GM12892 (cell line): ENCODE measurements at regions not wholly inside any gene's neighbourhood (a gene's known extent, or its start where the extent isn't known, plus 50 kb on each side); places are given as distances from the start of the nearest gene placed in this dataset.

Experiments used
- DNase-seq: peaks from one replicate; pipeline ENCODE4 v3.0.0; 2011; ENCODE audit not compliant: insufficient read length
- FAIRE-seq: peaks from 2 replicates; lab custom pipeline; 2011; peaks lifted over from hg19 to GRCh38; lab: Jason Lieb, UNC
- POLR2A ChIP-seq: IDR thresholded peaks from 2 replicates; pipeline ENCODE4 v1.6.1; 2011; ENCODE audit warnings: low read depth, low read length, control low read depth
- POLR2AphosphoS5 ChIP-seq: IDR thresholded peaks from 2 replicates; pipeline ENCODE4 v1.6.1; 2011; ENCODE audit warnings: low read depth, low read length, control low read depth
- TAF1 ChIP-seq: IDR thresholded peaks from 2 replicates; pipeline ENCODE4 v1.6.1; 2011; ENCODE audit warnings: low read depth, mild to moderate bottlenecking, control low read depth, low read length, borderline replicate concordance

DNA sequence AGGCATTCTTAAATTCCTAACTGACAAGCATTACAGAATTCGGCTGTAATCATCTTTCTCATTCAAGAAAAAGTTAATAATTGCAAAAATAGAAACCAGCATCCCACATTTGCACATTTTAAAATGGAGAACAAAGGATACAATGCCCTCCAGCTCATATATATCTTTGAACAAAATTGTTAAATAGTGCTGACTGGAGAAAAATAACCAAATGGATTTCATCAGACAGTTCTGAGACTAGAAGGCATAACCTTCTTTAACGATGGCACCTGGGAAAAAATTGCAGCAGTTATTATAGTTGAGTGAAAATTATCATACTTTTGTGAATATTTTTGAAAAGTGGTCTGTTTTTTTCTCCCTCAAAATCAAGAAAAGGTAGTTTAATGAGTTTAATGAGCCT is 138.9 kb upstream of the CDH19 start:
- DNase-seq (no peak), FAIRE-seq (no peak)
- no peak for TF ChIP-seq POLR2A
- no peak for TF ChIP-seq POLR2AphosphoS5
- no peak for TF ChIP-seq TAF1

DNA sequence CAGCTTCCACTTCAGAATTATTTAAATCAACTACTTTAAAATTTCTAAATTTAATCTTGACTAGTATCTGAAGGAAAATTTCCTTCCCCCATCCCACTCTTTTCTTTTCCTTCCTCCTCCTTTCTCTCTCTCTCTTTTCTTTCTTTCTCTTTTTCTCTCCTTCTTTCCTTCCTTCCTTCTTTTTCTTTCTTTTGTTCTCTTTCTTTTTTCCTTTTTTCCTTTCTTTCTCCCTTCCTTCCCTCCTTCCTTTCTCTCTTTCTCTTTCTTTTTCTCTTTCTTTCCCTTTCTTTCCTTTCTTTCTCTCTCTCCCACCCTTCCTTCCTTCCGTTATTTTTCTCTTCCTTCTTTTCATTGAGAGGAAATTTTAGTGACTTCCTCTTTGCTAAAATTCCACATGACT is 132.0 kb upstream of the CDH19 start:
- FAIRE-seq, result no peak
- TF ChIP-seq POLR2A (no peak), TAF1 (no peak), POLR2AphosphoS5 (no peak)
- no peak for DNase-seq

DNA sequence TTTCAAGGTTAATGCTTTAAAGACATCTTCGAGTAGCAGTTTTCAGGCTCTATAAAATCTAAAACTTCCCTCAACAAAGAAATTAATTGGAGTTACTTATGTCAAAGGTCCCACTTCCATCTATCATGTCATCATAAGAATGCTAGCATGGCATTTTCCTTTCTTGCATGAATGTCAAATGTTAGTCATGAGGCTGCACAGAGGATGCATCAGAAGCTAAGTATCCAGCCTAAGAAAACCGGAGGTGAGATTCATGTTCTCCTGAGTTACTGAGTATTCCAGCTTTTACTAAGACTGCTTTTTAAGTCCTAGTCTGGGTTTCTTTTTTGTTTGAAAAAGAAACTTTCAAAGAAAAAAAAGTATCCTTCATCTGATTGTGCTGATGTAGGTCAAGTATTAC is 130.6 kb upstream of the CDH19 start:
- FAIRE-seq (no peak), DNase-seq (no peak)
- TF ChIP-seq TAF1, result no peak
- TF ChIP-seq POLR2AphosphoS5, result no peak
- no peak for TF ChIP-seq POLR2A

DNA sequence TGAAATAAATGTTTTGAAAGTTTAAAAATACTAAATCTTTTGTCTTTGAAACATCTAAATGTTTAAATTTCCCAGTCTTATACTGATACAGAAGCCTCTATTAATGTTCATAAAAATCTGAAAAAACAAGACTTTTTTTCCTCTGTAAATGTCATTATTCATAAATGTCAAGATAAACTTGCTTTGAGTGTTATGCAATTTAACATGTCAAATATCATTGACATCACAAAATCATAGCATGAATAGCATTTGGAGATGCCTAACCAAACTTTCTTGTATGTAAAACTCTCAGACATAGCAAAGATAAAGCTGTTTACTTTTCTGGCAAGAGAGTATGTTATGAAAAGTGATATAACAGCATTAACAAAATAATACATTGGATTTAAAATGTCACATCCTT is 128.0 kb upstream of the CDH19 start:
- FAIRE-seq (no peak), DNase-seq (no peak)
- TF ChIP-seq POLR2AphosphoS5 (no peak), POLR2A (no peak), TAF1 (no peak)

DNA sequence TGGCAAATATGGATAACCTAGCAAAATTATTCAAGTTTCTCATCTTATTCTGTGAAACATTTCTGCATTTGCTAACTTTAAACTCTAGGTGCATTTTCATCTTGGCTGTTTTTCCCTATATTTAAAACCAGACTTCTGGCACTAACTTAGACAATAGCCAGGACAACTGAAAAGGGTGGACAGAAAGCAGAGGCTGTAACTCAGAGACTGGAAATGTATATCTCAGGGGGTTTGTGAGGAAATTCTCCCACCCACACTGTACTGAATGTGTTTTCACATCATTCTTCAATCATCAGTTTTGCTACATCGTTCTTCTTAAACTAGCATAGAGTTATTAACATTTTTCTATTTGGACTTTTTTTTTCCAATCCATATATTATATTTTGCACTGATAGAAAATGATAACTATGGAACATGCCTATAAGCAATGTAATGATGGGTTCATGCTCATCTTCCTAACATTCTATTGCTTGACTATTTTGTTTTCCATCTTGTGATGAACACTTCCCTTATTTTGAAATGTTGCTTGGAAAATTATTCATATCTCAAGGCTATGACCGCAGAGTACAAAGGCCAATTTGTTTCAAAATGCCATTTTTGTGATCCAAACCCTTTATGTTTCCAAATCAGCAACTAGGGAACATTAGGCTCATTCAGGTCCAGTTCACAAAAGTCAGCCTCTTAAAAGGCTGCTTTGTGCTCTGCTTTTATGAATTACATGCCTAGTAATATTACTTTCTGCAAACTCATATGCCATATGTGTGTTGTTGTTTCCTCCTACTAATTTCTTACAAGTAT is 125.8 kb upstream of the CDH19 start:
- FAIRE-seq (no peak), DNase-seq (no peak)
- TF ChIP-seq POLR2A (no peak), TAF1 (no peak), POLR2AphosphoS5 (no peak)

DNA sequence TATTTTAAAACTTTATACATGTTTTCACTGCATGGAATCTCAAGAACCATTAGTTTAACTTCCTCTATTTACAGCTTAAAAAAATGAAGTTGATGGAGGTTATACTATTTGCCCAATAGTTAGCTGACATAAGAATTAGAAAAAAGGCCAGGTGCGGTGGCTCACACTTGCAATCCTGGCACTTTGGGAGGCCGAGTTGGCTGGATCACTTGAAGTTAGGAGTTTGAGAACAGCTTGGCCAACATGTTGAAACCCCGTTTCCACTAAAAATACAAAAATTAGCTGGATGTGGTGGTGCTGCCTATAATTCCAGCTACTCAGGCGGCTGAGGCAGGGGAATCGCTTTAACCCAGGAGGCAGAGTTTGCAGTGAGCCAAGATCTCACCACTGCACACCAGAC is 125.1 kb upstream of the CDH19 start:
- no peak for DNase-seq
- FAIRE-seq, result no peak
- TF ChIP-seq TAF1 (no peak), POLR2A (no peak), POLR2AphosphoS5 (no peak)

DNA sequence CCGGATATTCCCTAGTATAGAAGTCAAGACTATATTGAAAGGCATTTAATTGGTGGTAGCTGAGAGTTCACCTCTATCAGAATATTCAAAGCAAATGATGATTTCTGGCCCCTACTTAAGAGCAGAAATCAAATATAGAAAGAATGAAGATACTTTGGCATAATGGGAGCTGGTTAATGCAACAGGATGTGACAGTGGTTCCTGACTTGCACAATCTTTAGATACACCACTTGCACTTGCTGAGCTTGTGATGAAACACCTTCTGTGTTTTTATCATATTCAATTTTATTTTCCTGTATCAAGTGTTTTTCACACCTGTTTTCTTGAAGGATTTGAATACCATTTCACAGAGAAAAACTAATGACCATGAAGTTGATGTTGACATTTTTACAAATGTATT is 124.1 kb upstream of the CDH19 start:
- DNase-seq (no peak), FAIRE-seq (no peak)
- no peak for TF ChIP-seq TAF1
- TF ChIP-seq POLR2AphosphoS5, result no peak
- no peak for TF ChIP-seq POLR2A

DNA sequence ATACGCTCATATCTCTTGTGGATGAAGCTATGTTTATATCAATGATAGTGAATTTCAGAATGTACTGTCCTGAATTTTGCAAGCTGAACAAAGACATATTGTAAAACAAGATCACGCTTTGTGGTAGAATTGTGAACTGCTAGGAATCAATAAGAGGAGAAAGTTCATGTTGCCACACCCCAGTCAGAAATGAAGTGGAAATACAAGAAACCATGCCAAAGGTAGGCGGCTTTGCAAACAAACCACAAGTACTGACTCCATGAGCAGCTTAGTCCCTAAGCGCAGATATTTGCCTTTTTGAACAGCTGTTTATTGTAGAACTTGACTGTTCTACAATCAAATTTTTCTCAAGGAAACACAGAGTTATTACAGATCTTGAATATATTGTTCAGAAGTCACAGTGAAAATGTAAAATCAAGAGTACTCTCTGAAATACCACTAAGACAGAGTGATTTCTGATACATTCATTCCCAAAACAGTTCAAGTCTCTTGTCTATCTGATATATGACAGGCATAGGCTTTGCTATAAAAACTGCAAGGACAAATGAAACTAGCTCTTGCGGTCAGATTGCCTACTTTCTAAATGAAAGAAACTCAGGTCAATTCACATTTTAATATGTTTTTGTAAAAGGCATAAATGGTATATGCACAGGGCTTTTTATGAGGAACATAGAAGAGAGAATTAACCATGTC is 120.9 kb upstream of the CDH19 start:
- TF ChIP-seq POLR2A (no peak), POLR2AphosphoS5 (no peak), TAF1 (no peak)
- DNase-seq (no peak), FAIRE-seq (no peak)

DNA sequence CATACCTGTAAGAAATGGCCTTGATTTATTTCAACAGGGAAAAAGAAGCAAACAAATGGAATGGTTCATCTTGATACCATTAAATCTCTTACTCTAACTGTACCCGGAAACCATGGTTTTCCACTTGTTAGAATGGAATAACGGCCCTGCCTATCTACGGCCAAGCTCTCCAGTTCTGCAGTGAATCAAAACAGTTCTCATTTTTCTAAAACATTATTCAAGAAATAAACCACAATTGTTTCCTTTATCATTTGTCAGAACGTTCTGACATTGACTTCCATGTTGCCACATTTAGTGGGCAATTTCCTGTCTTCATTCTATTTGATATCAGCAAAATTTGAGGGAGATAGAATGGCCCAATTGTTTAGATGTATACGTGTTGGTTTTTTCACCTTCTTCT is 118.8 kb upstream of the CDH19 start:
- FAIRE-seq (no peak), DNase-seq (no peak)
- no peak for TF ChIP-seq POLR2A
- TF ChIP-seq POLR2AphosphoS5, result no peak
- no peak for TF ChIP-seq TAF1

DNA sequence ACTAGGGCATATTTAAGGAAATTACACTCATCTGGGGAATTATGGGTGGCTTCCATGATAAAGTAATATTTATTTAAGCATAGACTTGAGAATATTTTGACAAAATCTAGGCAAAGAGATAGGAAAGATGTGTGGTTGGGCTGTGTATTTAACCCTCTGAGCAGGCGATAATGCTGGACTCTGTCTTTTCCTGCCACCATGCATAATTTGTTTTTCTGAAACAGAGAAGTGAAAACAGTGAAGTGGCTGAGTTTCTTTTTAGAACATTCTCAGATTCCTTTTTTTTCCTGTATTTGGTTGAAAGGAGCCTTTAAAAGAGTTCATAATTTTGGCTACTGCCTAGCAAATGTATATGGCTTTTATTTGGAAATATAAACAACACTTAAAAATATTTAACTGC is 104.8 kb upstream of the CDH19 start:
- no peak for TF ChIP-seq TAF1
- no peak for TF ChIP-seq POLR2A
- TF ChIP-seq POLR2AphosphoS5, result no peak
- FAIRE-seq (no peak), DNase-seq (no peak)

DNA sequence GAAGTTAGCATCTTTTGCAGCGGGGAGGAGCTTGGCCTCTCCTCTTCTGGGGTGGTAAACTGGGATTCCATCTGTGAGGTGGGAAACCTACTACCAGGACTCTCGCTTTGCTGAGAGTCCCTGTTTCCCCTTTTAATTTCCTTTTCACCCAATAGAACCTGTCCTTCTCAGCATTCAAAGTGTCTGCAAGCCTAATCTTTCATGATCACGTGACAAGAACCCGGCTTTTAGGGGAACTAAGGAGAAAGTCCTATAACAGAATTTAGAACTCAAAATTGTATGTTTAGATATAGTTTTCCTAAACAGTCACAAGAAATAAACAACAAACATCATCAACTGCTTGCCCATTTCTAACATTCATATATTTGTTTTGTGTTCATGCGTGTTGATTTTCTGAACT is 103.6 kb upstream of the CDH19 start:
- no peak for FAIRE-seq
- no peak for TF ChIP-seq TAF1
- TF ChIP-seq POLR2AphosphoS5, result no peak
- TF ChIP-seq POLR2A, result no peak
- no peak for DNase-seq

DNA sequence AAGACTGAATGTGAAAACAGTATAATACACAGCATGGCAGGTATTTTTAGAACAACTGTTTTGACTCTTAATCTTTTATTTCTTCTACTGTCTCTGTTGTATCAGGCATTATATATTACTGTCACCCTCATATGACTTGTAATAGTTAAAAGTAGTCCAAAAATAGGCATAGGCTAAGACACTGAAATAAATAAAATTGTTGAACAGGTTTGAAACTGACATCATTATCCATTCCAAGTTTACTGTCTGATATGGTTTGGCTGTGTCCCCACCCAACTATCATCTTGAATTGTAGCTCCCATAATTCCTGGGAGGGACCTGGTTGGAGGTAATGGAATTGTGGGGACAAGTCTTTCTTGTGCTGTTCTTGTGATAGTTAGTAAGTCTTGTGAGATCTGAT is 91.4 kb upstream of the CDH19 start:
- no peak for DNase-seq
- TF ChIP-seq POLR2A, result no peak
- TF ChIP-seq POLR2AphosphoS5, result no peak
- no peak for TF ChIP-seq TAF1
- FAIRE-seq, result no peak
